Parathyroid adenoma (tissue), 2 donors: ENCODE measurements at regions not wholly inside any gene's neighbourhood (a gene's known extent, or its start where the extent isn't known, plus 50 kb on each side); places are given as distances from the start of the nearest gene placed in this dataset.

ENCODE experiments used
- H2AFZ ChIP-seq: fragments of 300-600 bp; sonication (generic); one replicate; pipeline ENCODE4 v1.7.0; 2017; ENCODE audit warnings: antibody characterized with exemption, mild to moderate bottlenecking
- H3K27ac ChIP-seq: fragments of 300-600 bp; sonication (generic); one replicate; pipeline ENCODE4 v1.7.0; 2017
- H3K27me3 ChIP-seq: fragments of 300-600 bp; sonication (generic); one replicate; pipeline ENCODE4 v1.7.0; 2017; ENCODE audit warnings: low read length; ENCODE audit not compliant: control insufficient read depth, insufficient read depth
- H3K36me3 ChIP-seq: fragments of 300-600 bp; sonication (generic); one replicate; pipeline ENCODE4 v1.7.0; 2017; ENCODE audit warnings: low read length; ENCODE audit not compliant: control insufficient read depth, insufficient read depth
- H3K4me1 ChIP-seq: fragments of 300-600 bp; sonication (generic); one replicate; pipeline ENCODE4 v1.7.0; 2017; ENCODE audit warnings: control low read depth
- H3K4me2 ChIP-seq: fragments of 300-600 bp; sonication (generic); one replicate; pipeline ENCODE4 v1.7.0; 2017; ENCODE audit warnings: low read length
- H3K4me3 ChIP-seq: fragments of 300-600 bp; sonication (generic); one replicate; pipeline ENCODE4 v1.7.0; 2017; ENCODE audit warnings: low read depth, low read length
- H3K79me2 ChIP-seq: fragments of 300-600 bp; sonication (generic); one replicate; pipeline ENCODE4 v1.7.0; 2017; ENCODE audit warnings: control low read depth
- H3K9ac ChIP-seq: fragments of 300-600 bp; sonication (generic); one replicate; pipeline ENCODE4 v1.7.0; 2017; ENCODE audit warnings: mild to moderate bottlenecking
- H3K9me3 ChIP-seq: fragments of 300-600 bp; sonication (generic); one replicate; pipeline ENCODE4 v1.7.0; 2017; ENCODE audit warnings: low read length; ENCODE audit not compliant: control insufficient read depth
- CTCF ChIP-seq: fragments of 300-600 bp; sonication (generic); IDR thresholded peaks from one replicate; pipeline ENCODE4 v1.7.0; 2017; ENCODE audit warnings: antibody characterized with exemption, mild to moderate bottlenecking
- donor health status: primary hyperparathyroidism.

GRCh38 chr1:191624044-191624443, 534.2 kb upstream of the RGS18 start:
- H3K9ac ChIP-seq = no peak overlapping the region
- H3K4me1 ChIP-seq = no peaks in the 10 kb centered on the region
- no peak overlapping the region for H3K4me2 ChIP-seq
- H3K27ac ChIP-seq = no peak overlapping the region
- no peak for TF ChIP-seq CTCF
- H3K9me3 ChIP-seq = no peaks in the 10 kb centered on the region
- H2AFZ ChIP-seq = no peak overlapping the region
- no peaks in the 10 kb centered on the region for H3K27me3 ChIP-seq
- no peaks in the 10 kb centered on the region for H3K79me2 ChIP-seq
- no peaks in the 10 kb centered on the region for H3K36me3 ChIP-seq
- no peak overlapping the region for H3K4me3 ChIP-seq

GRCh38 chr1:191629836-191630235, 528.4 kb upstream of the RGS18 start:
- TF ChIP-seq CTCF = no peak
- peaks cover 2% of the 10 kb centered on the region for H3K9me3 ChIP-seq
- no peaks in the 10 kb centered on the region for H3K79me2 ChIP-seq
- no peaks in the 10 kb centered on the region for H3K4me1 ChIP-seq
- no peak overlapping the region for H3K4me2 ChIP-seq
- H2AFZ ChIP-seq = no peak overlapping the region
- no peak overlapping the region for H3K4me3 ChIP-seq
- no peaks in the 10 kb centered on the region for H3K27me3 ChIP-seq
- no peak overlapping the region for H3K9ac ChIP-seq
- H3K27ac ChIP-seq = no peak overlapping the region
- no peaks in the 10 kb centered on the region for H3K36me3 ChIP-seq

- no peaks in the 10 kb centered on the region for H3K27me3 ChIP-seq
- no peaks in the 10 kb centered on the region for H3K36me3 ChIP-seq
- peaks cover 2% of the 10 kb centered on the region for H3K9me3 ChIP-seq
- H3K9ac ChIP-seq = no peak overlapping the region
- H3K27ac ChIP-seq = no peak overlapping the region
- H3K4me3 ChIP-seq = no peak overlapping the region
- H3K79me2 ChIP-seq = no peaks in the 10 kb centered on the region
- no peaks in the 10 kb centered on the region for H3K4me1 ChIP-seq
- TF ChIP-seq CTCF = no peak
- no peak overlapping the region for H2AFZ ChIP-seq
- H3K4me2 ChIP-seq = no peak overlapping the region
Measured at GRCh38 chr1:191634801-191635508, 523.3 kb upstream of the RGS18 start.

- no peak overlapping the region for H3K27ac ChIP-seq
- no peaks in the 10 kb centered on the region for H3K36me3 ChIP-seq
- H3K4me2 ChIP-seq = no peak overlapping the region
- peaks cover 2% of the 10 kb centered on the region for H3K9me3 ChIP-seq
- H3K4me1 ChIP-seq = no peaks in the 10 kb centered on the region
- TF ChIP-seq CTCF = no peak
- H3K79me2 ChIP-seq = no peaks in the 10 kb centered on the region
- no peaks in the 10 kb centered on the region for H3K27me3 ChIP-seq
- H3K4me3 ChIP-seq = no peak overlapping the region
- no peak overlapping the region for H2AFZ ChIP-seq
- H3K9ac ChIP-seq = no peak overlapping the region
Measured at GRCh38 chr1:191636345-191636744, 521.9 kb upstream of the RGS18 start.
